Cardiac muscle cell (in vitro differentiated cells and primary cell): ENCODE measurements at regions not wholly inside any gene's neighbourhood (a gene's known extent, or its start where the extent isn't known, plus 50 kb on each side); places are given as distances from the start of the nearest gene placed in this dataset.

ENCODE experiments used
- DNase-seq, 2 donors: peaks; one replicate each; pipeline versions ENCODE4 v3.0.0 to v3.0.0-alpha.2; 2010 to 2017; ENCODE audit warnings: low read depth in 1 of 2, low spot score in 1 of 2
- H3K27ac ChIP-seq: fragments of 200-600 bp; sonication (generic); 2 replicates; pipeline ENCODE4 v1.5.1; 2016
- H3K27me3 ChIP-seq: fragments of 200-600 bp; sonication (generic); 2 replicates; pipeline ENCODE4 v1.6.0; 2016; ENCODE audit warnings: control low read depth
- H3K36me3 ChIP-seq: fragments of 200-600 bp; sonication (generic); 2 replicates; pipeline ENCODE4 v1.5.1; 2016; ENCODE audit warnings: control low read depth
- H3K4me1 ChIP-seq: fragments of 200-600 bp; sonication (generic); 2 replicates; pipeline ENCODE4 v1.8.1; 2017; ENCODE audit warnings: low read depth, mild to moderate bottlenecking, mixed run types
- H3K4me3 ChIP-seq: fragments of 200-600 bp; sonication (generic); 2 replicates; pipeline ENCODE4 v1.5.1; 2016; ENCODE audit warnings: mild to moderate bottlenecking
- H3K9me3 ChIP-seq: fragments of 200-600 bp; sonication (generic); 2 replicates; pipeline ENCODE4 v1.5.1; 2017; ENCODE audit warnings: low read depth, mild to moderate bottlenecking, control low read depth
- CTCF ChIP-seq: IDR thresholded peaks from 2 replicates; pipeline ENCODE4 v1.5.1; 2012; ENCODE audit warnings: low read depth, mild to moderate bottlenecking, low read length

- DNase-seq = no peak
- no peak for TF ChIP-seq CTCF
- Histone ChIP-seq H3K27me3 (peaks cover 9% of the 10 kb centered on the region), H3K4me1 (peaks cover 6% of the 10 kb centered on the region), H3K9me3 (no peaks in the 10 kb centered on the region), H3K4me3 (no peak overlapping the region), H3K36me3 (no peaks in the 10 kb centered on the region), H3K27ac (no peak overlapping the region)
Measured at GRCh38 chr9:129441852-129442251, 179.0 kb downstream of the C9orf50 start.

DNA sequence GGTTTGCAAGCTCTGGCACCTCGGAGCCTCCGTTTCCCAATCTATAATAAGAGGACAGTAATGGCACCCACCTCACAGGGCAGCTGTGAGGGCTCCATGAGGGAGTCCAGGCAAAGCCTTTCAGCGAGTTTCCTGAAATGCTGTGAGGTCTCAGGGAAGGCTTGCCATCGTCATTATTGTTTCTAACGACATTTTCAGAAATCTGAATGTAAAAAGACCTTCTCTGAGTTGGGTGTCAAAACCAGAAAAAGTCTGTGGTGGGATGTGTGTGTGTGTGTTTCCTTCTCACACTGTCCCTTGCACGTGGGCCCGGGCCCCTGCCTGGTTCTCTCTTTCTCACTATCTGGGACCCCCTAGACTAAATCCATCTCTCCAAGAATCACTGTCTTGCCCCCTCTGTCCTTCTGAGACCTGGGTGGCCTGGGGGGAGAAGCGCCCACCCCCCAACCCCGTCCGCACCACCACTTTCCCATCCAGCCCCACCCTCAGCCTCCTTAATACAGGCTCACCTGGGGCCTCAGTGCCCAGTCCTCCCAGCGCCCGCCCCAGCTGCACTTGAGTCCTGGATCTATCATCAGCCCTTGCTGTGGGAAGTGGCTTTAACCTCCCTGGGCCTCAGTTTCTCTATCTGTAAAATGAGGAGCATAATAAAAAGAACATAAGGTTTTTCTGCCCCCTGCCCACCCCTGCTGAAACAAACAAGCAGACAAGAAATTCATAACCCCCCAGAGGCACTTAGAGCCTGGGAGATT, 180.3 kb downstream of the C9orf50 start:
- Histone ChIP-seq H3K27ac (no peak overlapping the region), H3K4me1 (peaks cover 12% of the 10 kb centered on the region), H3K36me3 (no peaks in the 10 kb centered on the region), H3K4me3 (no peak overlapping the region), H3K9me3 (no peaks in the 10 kb centered on the region), H3K27me3 (peaks cover 9% of the 10 kb centered on the region)
- TF ChIP-seq CTCF = no peak
- no peak for DNase-seq

DNA sequence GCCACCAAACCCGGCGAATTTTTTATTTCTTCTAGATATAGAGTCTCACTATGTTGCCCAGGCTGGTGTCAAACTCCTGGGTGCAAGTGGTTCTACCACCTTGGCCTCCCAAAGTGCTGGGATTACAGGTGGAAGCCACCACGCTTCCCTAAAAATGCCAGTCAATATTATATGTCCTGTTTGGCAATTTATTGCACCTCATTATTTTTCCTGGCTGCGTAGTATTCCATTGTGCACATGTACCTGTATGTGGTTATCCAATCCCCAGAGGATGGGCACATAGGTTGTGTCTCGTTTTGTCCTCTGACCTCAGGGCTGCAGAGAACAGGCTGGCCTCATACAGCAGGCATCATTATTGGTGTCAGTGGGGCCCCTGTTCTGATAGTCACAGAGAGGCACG, 181.7 kb downstream of the C9orf50 start:
- H3K9me3 ChIP-seq = no peaks in the 10 kb centered on the region
- peaks cover 9% of the 10 kb centered on the region for H3K27me3 ChIP-seq
- H3K36me3 ChIP-seq = no peaks in the 10 kb centered on the region
- peaks cover 12% of the 10 kb centered on the region for H3K4me1 ChIP-seq
- H3K27ac ChIP-seq = no peak overlapping the region
- no peak overlapping the region for H3K4me3 ChIP-seq
- DNase-seq = no peak
- no peak for TF ChIP-seq CTCF

DNA sequence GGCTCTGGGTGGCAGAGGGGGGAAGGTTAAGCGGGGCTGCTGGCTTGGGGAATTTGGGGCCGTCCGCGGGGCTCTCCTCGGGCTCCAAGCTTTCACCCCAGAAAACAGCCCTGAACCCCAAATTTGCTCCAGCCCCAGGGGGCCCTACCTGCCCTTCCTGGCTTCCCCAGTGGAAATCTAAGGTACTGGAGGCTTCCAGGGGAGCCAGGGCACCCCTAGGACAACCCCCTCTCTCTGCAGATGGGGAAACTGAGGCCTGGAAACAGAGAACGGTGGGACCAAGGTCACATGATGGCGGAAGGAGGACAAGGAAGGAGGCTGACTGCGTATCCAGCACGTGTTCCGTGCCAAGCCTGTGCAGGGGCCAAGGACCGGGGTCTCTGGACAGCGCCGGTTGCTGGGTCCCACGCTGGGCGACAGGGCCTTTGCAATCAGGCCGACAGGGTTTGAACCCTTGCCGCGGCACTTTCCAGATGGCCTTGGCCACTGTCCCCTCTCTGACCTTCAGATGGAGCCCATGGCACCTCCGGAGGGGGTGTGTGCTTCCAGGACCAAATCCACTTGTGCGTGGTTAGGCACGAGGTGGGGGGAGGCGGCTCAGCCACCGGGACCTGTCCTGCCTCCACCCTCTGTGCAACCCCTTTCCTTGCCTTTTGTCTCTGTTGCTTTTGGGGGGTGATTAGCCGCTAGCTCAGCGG, 183.1 kb downstream of the C9orf50 start:
- Histone ChIP-seq H3K27ac (peak overlapping the region; percentile 71), H3K4me1 (peaks cover 12% of the 10 kb centered on the region), H3K27me3 (peaks cover 9% of the 10 kb centered on the region), H3K4me3 (peak overlapping the region; percentile 36), H3K9me3 (no peaks in the 10 kb centered on the region), H3K36me3 (no peaks in the 10 kb centered on the region)
- TF ChIP-seq CTCF = peak; percentile 12
- no peak for DNase-seq

GRCh38 chr9:129436751-129437625, 183.9 kb downstream of the C9orf50 start:
- peak; percentile 89 to 92 for DNase-seq
- Histone ChIP-seq H3K9me3 (no peaks in the 10 kb centered on the region), H3K4me3 (peak overlapping the region; percentile 36), H3K36me3 (no peaks in the 10 kb centered on the region), H3K27ac (peak overlapping the region; percentile 71), H3K4me1 (peaks cover 12% of the 10 kb centered on the region), H3K27me3 (peaks cover 9% of the 10 kb centered on the region)
- no peak for TF ChIP-seq CTCF
